IPS DF 6.9 (cell line): ENCODE measurements at regions not wholly inside any gene's neighbourhood (a gene's known extent, or its start where the extent isn't known, plus 50 kb on each side); places are given as distances from the start of the nearest gene placed in this dataset.
"Not testable (repeated sequence)": the region's sequence is repeated elsewhere in the genome, so short reads cannot be mapped to it uniquely, and the experiment has no call there.

Experiments
- DNase-seq: peaks from one replicate; pipeline ENCODE4 v3.0.0-alpha.2; 2013; ENCODE audit warnings: low read depth, low spot score
- H3K27ac ChIP-seq: one replicate; pipeline ENCODE4 v1.5.1; 2013; ENCODE audit warnings: low read length, control low read depth
- H3K27me3 ChIP-seq: 2 replicates; pipeline ENCODE4 v1.6.1; 2013; ENCODE audit warnings: mild to moderate bottlenecking, low read length; ENCODE audit not compliant: control insufficient read depth, insufficient read depth
- H3K36me3 ChIP-seq: 2 replicates; pipeline ENCODE4 v1.6.1; 2013; ENCODE audit warnings: low read length; ENCODE audit not compliant: control insufficient read depth, insufficient read depth
- H3K4me1 ChIP-seq: 2 replicates; pipeline ENCODE4 v1.6.1; 2013; ENCODE audit warnings: low read length; ENCODE audit not compliant: control insufficient read depth, insufficient read depth
- H3K4me3 ChIP-seq: 2 replicates; pipeline ENCODE4 v1.5.1; 2013; ENCODE audit warnings: mild to moderate bottlenecking, low read length
- H3K9me3 ChIP-seq: 2 replicates; pipeline ENCODE4 v1.6.1; 2013; ENCODE audit warnings: low read length, inconsistent platforms; ENCODE audit not compliant: control insufficient read depth, insufficient read depth
- WGBS: extraction: QIAGEN DNeasy Blood & Tissue Kit; methylation state at CpG from one replicate; pipeline ENCODE4 v1.1.7; 2013; ENCODE audit warnings: mixed read lengths, missing lambda C conversion rate; ENCODE audit not compliant: insufficient read length, insufficient coverage; 5-methylcytosine and 5-hydroxymethylcytosine counted together

GRCh38 chr5:25481463-25481862, 836.7 kb upstream of the CDH10 start:
- Histone ChIP-seq H3K4me1 (no peaks in the 10 kb centered on the region), H3K27ac (no peak overlapping the region), H3K27me3 (no peaks in the 10 kb centered on the region), H3K4me3 (no peak overlapping the region), H3K9me3 (no peaks in the 10 kb centered on the region), H3K36me3 (no peaks in the 10 kb centered on the region)
- WGBS, result no CpG with 5 or more reads among the region's 2 CpGs
- DNase-seq, result no peak

- Histone ChIP-seq H3K27me3 (no peaks in the 10 kb centered on the region), H3K36me3 (no peaks in the 10 kb centered on the region), H3K9me3 (no peaks in the 10 kb centered on the region), H3K4me1 (no peaks in the 10 kb centered on the region), H3K27ac (no peak overlapping the region), H3K4me3 (no peak overlapping the region)
- no CpG with 5 or more reads among the region's 1 CpG for WGBS
- DNase-seq, result no peak
Measured at GRCh38 chr5:25459082-25459481, 814.3 kb upstream of the CDH10 start.

- no peak overlapping the region for H3K27ac ChIP-seq
- no peaks in the 10 kb centered on the region for H3K4me1 ChIP-seq
- H3K27me3 ChIP-seq, result no peaks in the 10 kb centered on the region
- no CpG with 5 or more reads among the region's 2 CpGs for WGBS
- DNase-seq, result no peak
- no peak overlapping the region for H3K4me3 ChIP-seq
- no peaks in the 10 kb centered on the region for H3K9me3 ChIP-seq
- H3K36me3 ChIP-seq, result no peaks in the 10 kb centered on the region
Measured at GRCh38 chr5:25458628-25459027, 813.9 kb upstream of the CDH10 start.

DNA sequence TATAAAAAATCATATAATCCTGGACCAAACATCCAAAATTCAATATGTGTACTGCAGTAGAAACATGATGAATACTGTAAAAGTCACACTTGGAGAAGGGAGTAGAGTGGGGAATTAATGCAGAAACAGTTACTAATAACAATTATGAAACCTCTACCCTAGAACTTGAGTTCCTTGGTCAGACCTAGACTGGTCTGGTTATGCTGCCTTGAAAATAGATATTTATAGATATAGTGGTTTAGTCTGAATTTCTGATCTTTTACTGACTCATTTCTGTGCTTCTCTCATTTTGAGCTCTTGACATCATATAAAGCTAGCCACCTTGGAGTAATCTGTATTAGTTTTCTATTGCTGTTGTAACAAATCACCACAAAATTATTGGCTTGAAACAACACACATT, 808.7 kb upstream of the CDH10 start:
- no peak overlapping the region for H3K27ac ChIP-seq
- no peak overlapping the region for H3K4me3 ChIP-seq
- no peak for DNase-seq

DNA sequence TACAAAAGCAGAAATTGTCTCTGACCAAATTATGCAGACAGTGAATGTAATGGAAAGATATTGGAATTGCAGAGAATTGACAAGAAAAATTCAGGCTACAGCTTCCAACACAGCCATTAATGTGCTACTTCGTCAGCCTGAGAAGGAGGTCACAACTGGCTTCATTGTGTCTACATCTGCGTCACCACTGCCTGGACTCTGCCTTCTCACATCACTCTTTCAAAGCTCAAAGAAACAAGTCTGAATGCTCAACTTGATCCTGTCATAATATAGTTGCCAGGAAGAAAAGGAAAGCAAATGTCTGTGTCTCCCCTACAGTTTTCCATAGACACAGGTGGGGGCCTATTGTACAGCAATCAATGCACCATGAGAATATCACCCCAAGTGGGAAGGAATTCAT, 806.5 kb upstream of the CDH10 start:
- no peak for DNase-seq
- WGBS, result no CpG with 5 or more reads among the region's 2 CpGs
- H3K4me1 ChIP-seq, result peaks cover 3% of the 10 kb centered on the region; the same call in 1 of the 2 replicates
- no peaks in the 10 kb centered on the region for H3K9me3 ChIP-seq
- no peaks in the 10 kb centered on the region for H3K27me3 ChIP-seq
- no peak overlapping the region for H3K4me3 ChIP-seq
- H3K36me3 ChIP-seq, result no peaks in the 10 kb centered on the region
- no peak overlapping the region for H3K27ac ChIP-seq

More for the DNA sequence above, 808.7 kb upstream of the CDH10 start:
- no peaks in the 10 kb centered on the region for H3K9me3 ChIP-seq
- H3K27me3 ChIP-seq, result no peaks in the 10 kb centered on the region
- peaks cover 3% of the 10 kb centered on the region; the same call in 1 of the 2 replicates for H3K4me1 ChIP-seq
- no peaks in the 10 kb centered on the region for H3K36me3 ChIP-seq

DNA sequence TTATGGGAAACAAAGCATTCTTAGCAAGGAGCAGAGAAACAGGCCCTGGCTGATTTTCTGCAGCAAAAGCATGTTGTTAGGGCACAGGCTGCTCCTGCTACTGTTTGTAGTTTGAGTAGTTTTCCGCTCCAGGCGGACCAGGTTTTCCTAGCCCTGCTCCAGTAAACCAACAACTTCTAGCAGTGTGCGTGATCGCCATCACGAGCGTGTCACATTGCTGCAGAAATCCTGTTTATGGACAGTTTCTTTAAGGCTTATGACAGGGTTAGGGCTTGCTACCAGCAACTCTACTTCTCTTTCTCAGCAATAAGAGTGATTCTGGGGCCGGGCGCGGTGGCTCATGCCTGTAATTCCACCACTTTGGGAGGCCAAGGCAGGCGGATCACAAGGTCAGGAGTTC, 803.9 kb upstream of the CDH10 start:
- peaks cover 3% of the 10 kb centered on the region; the same call in 1 of the 2 replicates for H3K4me1 ChIP-seq
- no peaks in the 10 kb centered on the region for H3K9me3 ChIP-seq
- H3K27me3 ChIP-seq, result no peaks in the 10 kb centered on the region
- no peaks in the 10 kb centered on the region for H3K36me3 ChIP-seq
- WGBS, result no CpG with 5 or more reads among the region's 10 CpGs
- H3K27ac ChIP-seq, result peak overlapping the region; percentile 14
- H3K4me3 ChIP-seq, result no peak overlapping the region
- no peak for DNase-seq

GRCh38 chr5:25448190-25448621, 803.4 kb upstream of the CDH10 start:
- peak overlapping the region; percentile 14 for H3K27ac ChIP-seq
- H3K4me1 ChIP-seq, result peaks cover 3% of the 10 kb centered on the region; the same call in 1 of the 2 replicates
- no peaks in the 10 kb centered on the region for H3K27me3 ChIP-seq
- H3K4me3 ChIP-seq, result no peak overlapping the region
- peak; percentile 70 for DNase-seq
- no CpG with 5 or more reads among the region's 6 CpGs for WGBS
- H3K9me3 ChIP-seq, result no peaks in the 10 kb centered on the region
- no peaks in the 10 kb centered on the region for H3K36me3 ChIP-seq

DNA sequence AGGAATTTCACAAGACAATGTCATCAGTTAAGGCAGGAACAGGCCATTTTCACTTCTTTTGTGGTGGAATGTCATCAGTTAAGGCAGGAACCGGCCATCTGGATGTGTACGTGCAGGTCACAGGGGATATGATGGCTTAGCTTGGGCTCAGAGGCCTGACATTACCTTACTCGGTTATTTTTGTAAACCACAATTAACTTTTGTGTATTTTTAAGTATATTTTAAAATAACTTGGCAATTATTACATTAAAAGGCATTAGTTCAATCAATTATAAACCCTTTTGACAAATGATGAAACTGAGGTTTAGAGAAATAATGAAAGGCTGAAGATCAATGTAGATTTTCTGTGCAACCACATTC, 801.3 kb upstream of the CDH10 start:
- WGBS, result no CpG with 5 or more reads among the region's 3 CpGs
- not testable (repeated sequence) for H3K27ac ChIP-seq, H3K4me3 ChIP-seq, H3K36me3 ChIP-seq, H3K27me3 ChIP-seq, H3K4me1 ChIP-seq, DNase-seq, H3K9me3 ChIP-seq

- H3K27ac ChIP-seq, H3K36me3 ChIP-seq, DNase-seq, H3K27me3 ChIP-seq, H3K9me3 ChIP-seq, H3K4me1 ChIP-seq: not testable (repeated sequence)
- H3K4me3 ChIP-seq, result peak overlapping the region; percentile 93; the same call in 1 of the 2 replicates
- no CpG with 5 or more reads among the region's 10 CpGs for WGBS
Measured at GRCh38 chr5:25445381-25446060, 800.7 kb upstream of the CDH10 start.

- peak overlapping the region; percentile 83; the same call in 1 of the 2 replicates for H3K4me3 ChIP-seq
- no peaks in the 10 kb centered on the region for H3K9me3 ChIP-seq
- no CpG with 5 or more reads among the region's 2 CpGs for WGBS
- DNase-seq, result no peak
- H3K4me1 ChIP-seq, result no peaks in the 10 kb centered on the region
- H3K27ac ChIP-seq, result no peak overlapping the region
- no peaks in the 10 kb centered on the region; the same call in 1 of the 2 replicates for H3K36me3 ChIP-seq
- H3K27me3 ChIP-seq, result no peaks in the 10 kb centered on the region
Measured at GRCh38 chr5:25444697-25445096, 799.9 kb upstream of the CDH10 start.

DNA sequence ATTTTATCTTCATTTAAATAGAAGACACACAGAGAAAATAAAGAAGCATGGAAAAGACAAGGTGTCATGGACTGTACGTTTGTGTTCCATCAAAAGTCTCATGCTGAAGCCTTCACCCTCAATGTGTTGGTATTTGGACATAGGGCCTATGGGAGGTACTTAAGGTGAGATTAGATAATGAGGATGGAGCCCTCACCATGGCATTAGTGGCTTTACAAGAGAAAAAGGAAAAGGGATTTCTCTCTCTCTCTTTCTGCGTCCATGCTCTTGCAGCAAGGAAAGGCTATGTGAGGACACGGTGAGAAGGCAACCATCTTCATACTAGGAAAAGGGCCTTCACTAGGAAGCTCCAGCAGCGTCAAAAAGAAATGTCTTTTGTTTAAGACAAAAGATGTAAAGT, 797.0 kb upstream of the CDH10 start:
- no peak for DNase-seq
- peak overlapping the region; percentile 23; the same call in 1 of the 2 replicates for H3K4me3 ChIP-seq
- H3K36me3 ChIP-seq, result no peaks in the 10 kb centered on the region; the same call in 1 of the 2 replicates
- no peaks in the 10 kb centered on the region for H3K9me3 ChIP-seq
- no peak overlapping the region for H3K27ac ChIP-seq
- WGBS, result no CpG with 5 or more reads among the region's 4 CpGs
- no peaks in the 10 kb centered on the region for H3K27me3 ChIP-seq
- H3K4me1 ChIP-seq, result no peaks in the 10 kb centered on the region; the same call in 1 of the 2 replicates
